OCI-LY7 (cell line): ENCODE measurements at regions not wholly inside any gene's neighbourhood (a gene's known extent, or its start where the extent isn't known, plus 50 kb on each side); places are given as distances from the start of the nearest gene placed in this dataset.

Source experiments
- BruUV-seq: library from RNA; stranded (reverse); fragments of 400-500 nt; replicated peaks from 2 replicates; lab custom pipeline; 2021; lab: Mats Ljungman, UMichigan
- CTCF ChIA-PET: fragments of 300-600 bp; sonication (Branson Sonifier 250); formaldehyde crosslinking; loops from one replicate; lab custom pipeline; 2022; ENCODE audit warnings: antibody characterized with exemption; ENCODE audit not compliant: unreplicated experiment; lab: Charles Lee
- POLR2A ChIA-PET: fragments of 300-600 bp; sonication (Branson Sonifier 250); formaldehyde crosslinking; loops from one replicate; lab custom pipeline; 2022; ENCODE audit warnings: antibody characterized with exemption; lab: Charles Lee
- DNase-seq: peaks from one replicate; pipeline ENCODE4 v3.0.0-alpha.2; 2015; ENCODE audit warnings: low spot score
- H2AFZ ChIP-seq: fragments of 200-600 bp; sonication (generic), shearing (Covaris generic); 2 replicates; pipeline ENCODE4 v1.6.1; 2014; ENCODE audit warnings: mild to moderate bottlenecking, antibody characterized with exemption, low read length, moderate library complexity
- H3K27ac ChIP-seq: fragments of 200-600 bp; sonication (generic); 2 replicates; pipeline ENCODE4 v1.5.1; 2014; ENCODE audit warnings: mixed run types, low read depth, mild to moderate bottlenecking, moderate library complexity, low read length, inconsistent platforms; ENCODE audit not compliant: poor library complexity, severe bottlenecking
- H3K36me3 ChIP-seq: fragments of 200-600 bp; sonication (generic); 2 replicates; pipeline ENCODE4 v1.6.1; 2014; ENCODE audit warnings: mild to moderate bottlenecking, antibody characterized with exemption, low read length, moderate library complexity, mixed read lengths; ENCODE audit not compliant: insufficient read depth
- H3K4me1 ChIP-seq: fragments of 200-600 bp; sonication (generic); 2 replicates; pipeline ENCODE4 v1.5.1; 2014; ENCODE audit warnings: mild to moderate bottlenecking, low read length; ENCODE audit not compliant: insufficient read depth, poor library complexity, severe bottlenecking
- H3K4me2 ChIP-seq: fragments of 200-600 bp; sonication (generic); 2 replicates; pipeline ENCODE4 v1.6.1; 2014; ENCODE audit warnings: mild to moderate bottlenecking, low read length
- H3K4me3 ChIP-seq: fragments of 200-600 bp; sonication (generic); 2 replicates; pipeline ENCODE4 v1.5.1; 2014; ENCODE audit warnings: mild to moderate bottlenecking, low read depth, low read length; ENCODE audit not compliant: poor library complexity, severe bottlenecking
- H3K79me2 ChIP-seq: fragments of 200-600 bp; sonication (generic); 2 replicates; pipeline ENCODE4 v1.6.1; 2016; ENCODE audit warnings: low read depth, mild to moderate bottlenecking, low read length, moderate library complexity, mixed read lengths; ENCODE audit not compliant: insufficient read depth
- H3K9me2 ChIP-seq: fragments of 200-600 bp; sonication (generic); 2 replicates; pipeline ENCODE4 v1.6.1; 2016; ENCODE audit warnings: mild to moderate bottlenecking, low read length, mixed read lengths; ENCODE audit not compliant: insufficient read depth
- H3K9me3 ChIP-seq: fragments of 200-600 bp; sonication (generic); 2 replicates; pipeline ENCODE4 v1.6.1; 2014; ENCODE audit warnings: mild to moderate bottlenecking, mixed run types, low read length, mixed read lengths
- H4K20me1 ChIP-seq: fragments of 200-600 bp; sonication (generic); 2 replicates; pipeline ENCODE4 v1.6.1; 2014; ENCODE audit warnings: mild to moderate bottlenecking, antibody characterized with exemption, low read length, moderate library complexity, mixed read lengths; ENCODE audit not compliant: insufficient read depth
- EZH2phosphoT487 ChIP-seq: fragments of 200-600 bp; sonication (generic); IDR thresholded peaks from 2 replicates; pipeline ENCODE4 v1.6.1; 2018; ENCODE audit warnings: low read depth, borderline replicate concordance, mild to moderate bottlenecking, mixed run types, antibody characterized with exemption, low read length, moderate library complexity, mixed read lengths
- intact Hi-C: fragments of 100-400 bp; cut with micrococcal nuclease; formaldehyde crosslinking; loops from one replicate; pipeline ENCODE4 v1.10.0; 2022; ENCODE audit not compliant: unreplicated experiment
- TF ChIP-seq, protein P1 (sequence below): fragments of 200-600 bp; sonication (generic); conservative IDR thresholded peaks from 2 replicates; pipeline ENCODE4 v1.5.1; 2014; ENCODE audit warnings: mild to moderate bottlenecking, antibody characterized with exemption, low read length, moderate library complexity, mixed read lengths

GRCh38 chr2:160747501-160748170 lies 254.0 kb upstream of the RBMS1 start:
- TF ChIP-seq, protein P1, sequence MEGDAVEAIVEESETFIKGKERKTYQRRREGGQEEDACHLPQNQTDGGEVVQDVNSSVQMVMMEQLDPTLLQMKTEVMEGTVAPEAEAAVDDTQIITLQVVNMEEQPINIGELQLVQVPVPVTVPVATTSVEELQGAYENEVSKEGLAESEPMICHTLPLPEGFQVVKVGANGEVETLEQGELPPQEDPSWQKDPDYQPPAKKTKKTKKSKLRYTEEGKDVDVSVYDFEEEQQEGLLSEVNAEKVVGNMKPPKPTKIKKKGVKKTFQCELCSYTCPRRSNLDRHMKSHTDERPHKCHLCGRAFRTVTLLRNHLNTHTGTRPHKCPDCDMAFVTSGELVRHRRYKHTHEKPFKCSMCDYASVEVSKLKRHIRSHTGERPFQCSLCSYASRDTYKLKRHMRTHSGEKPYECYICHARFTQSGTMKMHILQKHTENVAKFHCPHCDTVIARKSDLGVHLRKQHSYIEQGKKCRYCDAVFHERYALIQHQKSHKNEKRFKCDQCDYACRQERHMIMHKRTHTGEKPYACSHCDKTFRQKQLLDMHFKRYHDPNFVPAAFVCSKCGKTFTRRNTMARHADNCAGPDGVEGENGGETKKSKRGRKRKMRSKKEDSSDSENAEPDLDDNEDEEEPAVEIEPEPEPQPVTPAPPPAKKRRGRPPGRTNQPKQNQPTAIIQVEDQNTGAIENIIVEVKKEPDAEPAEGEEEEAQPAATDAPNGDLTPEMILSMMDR = no peak
- no peak for TF ChIP-seq EZH2phosphoT487
- Histone ChIP-seq H3K9me2 (no peaks in the 10 kb centered on the region), H2AFZ (no peak overlapping the region), H4K20me1 (no peaks in the 10 kb centered on the region), H3K9me3 (no peaks in the 10 kb centered on the region), H3K4me3 (no peak overlapping the region), H3K4me1 (no peaks in the 10 kb centered on the region), H3K79me2 (no peaks in the 10 kb centered on the region), H3K36me3 (no peaks in the 10 kb centered on the region), H3K27ac (no peak overlapping the region), H3K4me2 (no peak overlapping the region)
- no TSS peak for BruUV-seq
- intact Hi-C loops = no loop called here
- POLR2A ChIA-PET = interaction anchor here (0.6 kb wide), 1 partner anchor 390 kb away, joined by 3 read pairs; no protein-coding TSS in a partner anchor
- CTCF ChIA-PET = no interaction called here
- no peak for DNase-seq

DNA sequence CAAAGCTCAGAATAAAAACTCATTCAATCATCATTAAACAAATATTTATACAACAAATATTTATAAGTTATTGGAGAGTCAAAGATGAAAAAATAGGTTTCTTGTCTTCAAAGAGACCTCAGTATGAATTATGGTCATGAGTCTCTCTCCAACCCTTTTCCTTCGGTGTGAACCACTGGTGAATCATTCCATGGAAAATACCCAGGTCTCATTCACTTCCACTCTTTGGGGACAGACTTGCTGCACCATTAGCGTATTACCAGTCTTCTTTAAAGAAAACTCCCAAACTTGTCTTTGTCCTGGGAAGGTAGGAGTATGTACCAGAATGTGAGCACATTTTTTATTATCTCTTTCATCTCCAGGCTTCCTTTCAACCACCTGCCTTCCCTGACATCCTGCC lies 257.4 kb upstream of the RBMS1 start:
- BruUV-seq = no TSS peak
- DNase-seq = no peak
- TF ChIP-seq EZH2phosphoT487 = no peak
- TF ChIP-seq, protein P1 = no peak
- intact Hi-C loops = no loop called here
- Histone ChIP-seq H3K9me3 (no peaks in the 10 kb centered on the region), H3K4me2 (no peak overlapping the region), H3K79me2 (no peaks in the 10 kb centered on the region), H3K4me3 (no peak overlapping the region), H3K27ac (no peak overlapping the region), H2AFZ (no peak overlapping the region), H4K20me1 (no peaks in the 10 kb centered on the region), H3K36me3 (no peaks in the 10 kb centered on the region), H3K9me2 (no peaks in the 10 kb centered on the region; the same call in 1 of the 2 replicates), H3K4me1 (no peaks in the 10 kb centered on the region)
- CTCF ChIA-PET = no interaction called here
- POLR2A ChIA-PET = interaction anchor here (0.5 kb wide), 1 partner anchor 449 kb away, joined by 4 read pairs; no protein-coding TSS in a partner anchor
